Mucosa of gallbladder (tissue), 1 donor: ENCODE measurements at regions not wholly inside any gene's neighbourhood (a gene's known extent, or its start where the extent isn't known, plus 50 kb on each side); places are given as distances from the start of the nearest gene placed in this dataset.

Source experiments
- DNase-seq: peaks from one replicate; pipeline ENCODE4 v3.0.0-alpha.2; 2020; ENCODE audit warnings: low spot score
- donor health status: DM: no; HTN: no; CAD: no.

- DNase-seq: no peak
Observed at GRCh38 chrX:20477219-20477618, 210.5 kb upstream of the RPS6KA3 start.

GRCh38 chrX:20472620-20473258 lies 206.0 kb upstream of the RPS6KA3 start:
- no peak for DNase-seq

GRCh38 chrX:20472148-20472547 lies 205.4 kb upstream of the RPS6KA3 start:
- no peak for DNase-seq

- DNase-seq: no peak
Observed at GRCh38 chrX:20471483-20471882, 204.8 kb upstream of the RPS6KA3 start.

GRCh38 chrX:20463296-20464075 lies 196.8 kb upstream of the RPS6KA3 start:
- no peak for DNase-seq

DNA sequence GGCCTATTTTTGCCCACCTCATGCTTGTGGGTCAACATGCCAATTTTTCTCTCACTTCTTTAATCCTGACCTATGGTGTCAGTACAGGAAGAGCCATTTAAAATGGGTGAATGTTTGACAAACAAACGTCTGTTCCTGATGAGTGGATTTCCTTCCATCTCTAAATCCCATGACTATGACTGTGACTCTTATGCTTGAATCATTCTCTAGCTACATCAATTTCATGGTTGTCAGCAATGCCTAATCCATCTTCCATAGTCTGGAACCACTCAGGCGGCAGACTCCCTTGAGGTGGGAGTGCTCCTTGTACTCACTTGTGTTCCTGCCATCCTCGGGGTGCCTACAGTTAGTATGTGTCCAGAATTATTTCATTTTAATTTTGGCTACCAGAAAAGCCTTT lies 194.9 kb upstream of the RPS6KA3 start:
- DNase-seq: no peak

DNA sequence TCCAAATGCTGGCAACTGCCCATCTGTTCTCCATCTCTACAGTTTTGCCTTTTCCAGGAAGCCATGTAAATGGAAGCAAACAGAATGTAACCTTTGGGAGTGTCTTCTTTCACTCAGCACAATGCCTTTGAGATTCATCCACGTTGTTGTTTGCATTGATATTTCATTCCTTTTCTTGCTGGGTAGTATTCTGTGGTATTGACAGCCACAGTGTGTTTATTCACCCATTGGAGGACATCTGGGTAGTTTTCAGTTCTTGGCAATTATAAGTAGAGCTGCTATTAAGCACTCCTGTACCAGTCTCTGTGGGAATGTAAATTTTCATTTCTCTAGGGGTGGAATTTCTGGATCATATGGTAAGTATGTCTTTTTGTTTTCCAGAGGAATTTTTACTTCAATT lies 194.3 kb upstream of the RPS6KA3 start:
- DNase-seq: no peak

- no peak for DNase-seq
Observed at GRCh38 chrX:20459410-20460350, 193.0 kb upstream of the RPS6KA3 start.

DNA sequence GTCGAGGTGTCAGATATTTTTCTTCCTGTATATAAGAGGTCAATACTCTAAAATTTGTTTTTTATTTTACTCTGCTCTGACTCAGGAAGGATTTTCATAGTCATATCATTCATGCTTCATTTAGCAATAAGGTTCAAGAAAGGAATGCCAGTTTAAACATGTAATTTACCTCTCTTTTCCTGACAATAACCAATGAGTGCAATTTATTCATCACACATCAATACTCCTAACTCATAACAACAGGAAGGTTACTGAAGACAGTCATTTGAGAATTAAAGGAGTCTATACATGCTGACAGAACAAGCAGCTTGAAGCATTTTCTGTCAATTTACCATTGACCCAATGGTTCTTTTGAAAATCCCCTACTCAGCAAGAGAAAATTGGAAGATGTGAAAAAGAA lies 190.3 kb upstream of the RPS6KA3 start:
- DNase-seq: no peak

DNA sequence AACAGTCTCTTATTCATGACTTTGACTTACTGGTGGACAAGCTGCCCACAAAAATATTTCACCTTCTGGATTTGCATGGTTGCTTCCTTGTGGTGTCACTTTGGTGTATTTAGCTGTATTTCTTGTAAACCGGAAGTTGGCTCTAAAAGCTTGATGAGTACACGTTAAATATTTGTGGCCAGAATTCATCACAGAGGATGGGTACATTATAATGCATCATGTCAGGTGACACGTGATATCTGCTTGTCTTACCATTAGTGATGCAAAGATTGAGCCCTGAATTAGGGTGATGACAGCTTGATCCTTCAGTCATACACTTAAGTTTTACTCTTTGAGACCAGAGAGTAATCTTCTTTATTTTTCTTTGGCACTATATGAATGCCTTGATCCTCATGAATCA lies 188.3 kb upstream of the RPS6KA3 start:
- DNase-seq: no peak

GRCh38 chrX:20454117-20454516 lies 187.4 kb upstream of the RPS6KA3 start:
- no peak for DNase-seq

- no peak for DNase-seq
Observed at GRCh38 chrX:20452487-20452886, 185.8 kb upstream of the RPS6KA3 start.

DNA sequence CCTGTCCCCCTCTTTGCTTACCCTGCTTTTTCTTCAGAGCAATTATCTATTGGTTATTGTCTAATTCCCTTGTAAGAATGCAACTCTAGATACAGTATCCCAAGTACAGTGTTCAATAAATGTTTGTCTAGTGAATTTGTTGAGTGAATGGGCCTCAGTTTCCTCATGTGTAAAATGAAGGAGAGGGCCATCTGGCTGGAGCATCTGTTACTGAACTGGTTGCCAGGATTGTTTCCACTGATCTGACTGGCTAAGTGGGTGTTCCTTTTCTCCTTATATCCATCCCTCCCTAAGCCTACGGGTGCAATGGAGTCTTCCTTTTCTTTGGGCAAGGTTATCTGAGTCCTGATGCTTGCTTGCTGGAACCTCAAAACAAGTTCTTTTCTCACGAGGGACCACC lies 185.2 kb upstream of the RPS6KA3 start:
- no peak for DNase-seq

DNA sequence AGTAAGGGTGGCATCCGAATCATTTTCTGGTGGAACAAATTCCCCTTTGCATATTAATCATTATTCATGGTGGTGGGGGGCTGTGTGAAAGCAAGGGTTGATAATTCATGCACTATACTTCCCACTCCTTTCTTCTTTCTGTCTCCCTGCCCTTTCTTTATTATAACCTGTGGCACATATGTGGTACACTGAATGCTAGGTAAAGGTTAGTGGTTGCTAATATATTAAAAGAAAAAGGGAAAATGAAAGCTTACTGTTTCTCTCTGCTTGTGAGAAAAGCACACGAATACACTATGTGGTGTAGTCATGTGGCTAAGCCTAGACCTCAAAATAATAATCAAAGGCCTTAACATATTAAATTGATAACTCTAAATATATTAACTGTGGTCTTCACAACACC lies 178.4 kb upstream of the RPS6KA3 start:
- no peak for DNase-seq

DNA sequence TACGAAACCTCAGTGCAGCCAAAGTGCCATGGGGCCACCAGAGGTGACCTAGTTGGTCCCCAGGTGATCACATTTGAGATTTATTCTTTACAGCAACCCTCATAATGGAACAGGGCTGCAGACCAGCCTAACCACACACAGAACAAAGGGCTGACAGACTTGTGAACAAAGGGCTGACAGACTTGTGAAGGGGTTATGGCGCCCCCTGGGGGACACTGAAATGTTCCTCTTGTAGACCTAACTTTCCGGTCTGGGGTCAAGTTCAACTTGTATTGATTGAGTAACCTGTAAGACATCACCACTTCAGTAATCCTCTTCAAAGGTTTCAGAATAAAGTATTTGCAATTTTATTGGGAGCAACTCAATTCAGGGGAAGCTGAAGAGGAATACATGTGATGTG lies 175.9 kb upstream of the RPS6KA3 start:
- DNase-seq: peak; percentile 84

DNA sequence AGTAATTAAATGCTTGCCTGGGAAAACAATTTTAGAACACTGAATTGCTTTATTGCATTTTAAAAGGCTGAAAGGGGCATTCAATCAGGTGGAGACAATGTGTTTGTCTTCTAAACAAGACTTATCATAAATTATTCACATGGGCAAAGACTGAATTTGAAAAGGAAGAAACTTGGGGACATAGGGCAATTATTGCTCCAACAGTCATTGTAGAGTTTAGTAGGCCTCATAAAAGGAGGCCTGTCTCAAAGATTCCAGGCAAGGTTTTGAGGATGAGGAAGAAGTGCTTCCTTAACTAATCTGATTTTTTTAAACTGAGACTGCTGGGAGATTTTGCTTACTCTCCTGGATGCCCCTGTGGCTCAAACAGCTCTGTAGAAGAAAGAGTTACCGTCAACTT lies 174.4 kb upstream of the RPS6KA3 start:
- no peak for DNase-seq

DNA sequence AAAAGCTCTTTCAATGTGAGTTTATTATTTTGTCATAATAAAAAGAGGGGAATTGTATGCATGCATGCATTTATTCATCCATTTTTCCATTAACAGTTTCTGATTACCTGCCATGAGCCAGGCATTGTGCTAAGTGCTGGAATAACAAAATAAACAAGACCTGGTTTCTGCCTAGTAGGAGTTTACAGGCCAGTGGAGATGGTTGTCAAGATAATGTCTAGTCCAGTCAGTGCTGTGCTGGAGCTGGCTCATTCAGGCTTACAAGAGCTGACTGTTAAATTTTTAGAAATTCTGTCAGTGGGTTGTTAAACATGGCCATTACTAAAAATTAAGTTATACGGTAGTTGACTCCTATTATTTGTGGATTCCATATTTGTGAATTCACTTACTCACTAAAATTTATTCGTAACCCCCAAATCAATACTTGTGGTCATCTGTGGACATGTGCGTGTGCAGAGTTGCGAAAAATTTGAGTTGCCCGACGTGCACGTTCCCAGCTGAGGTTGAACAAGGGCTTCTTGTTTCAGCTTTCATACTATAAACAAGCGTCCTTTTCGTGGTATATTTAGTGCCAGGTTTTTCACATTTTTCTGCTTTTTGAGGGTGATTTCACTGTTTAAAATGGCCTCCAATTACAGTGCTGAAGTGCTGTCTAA lies 172.3 kb upstream of the RPS6KA3 start:
- DNase-seq: no peak

- no peak for DNase-seq
Observed at GRCh38 chrX:20437683-20438082, 171.0 kb upstream of the RPS6KA3 start.

GRCh38 chrX:20435913-20436312 lies 169.2 kb upstream of the RPS6KA3 start:
- DNase-seq: no peak

GRCh38 chrX:20434986-20435385 lies 168.3 kb upstream of the RPS6KA3 start:
- DNase-seq: no peak

- no peak for DNase-seq
Observed at GRCh38 chrX:20433388-20433775, 166.7 kb upstream of the RPS6KA3 start.
